ENCODE measurements at regions not wholly inside any gene's neighbourhood (a gene's known extent, or its start where the extent isn't known, plus 50 kb on each side); places are given as distances from the start of the nearest gene placed in this dataset.

DNA sequence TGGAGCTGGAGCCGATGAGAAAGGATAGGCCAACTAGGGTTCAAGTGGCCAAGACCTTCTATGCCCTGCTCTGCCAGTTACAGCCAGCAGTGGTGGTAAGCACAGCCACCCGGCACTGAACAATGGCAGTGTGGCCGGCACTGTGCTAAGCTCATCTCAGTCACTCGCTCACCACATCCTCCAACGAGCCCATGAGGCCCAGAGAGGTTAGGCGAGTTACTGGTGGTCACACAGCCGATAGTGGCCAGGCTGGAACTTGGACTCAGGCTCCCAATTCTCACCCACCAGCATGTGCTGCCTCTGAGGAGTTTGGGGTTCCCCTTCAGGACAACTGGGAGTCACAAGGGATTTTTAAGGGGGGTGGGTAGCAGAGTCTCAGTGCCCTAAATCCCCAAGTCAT, 66.4 kb downstream of the IGLL1 start:
- Histone ChIP-seq H4K20me1 (ENCODE audit: insufficient read depth) (no peaks in the 10 kb centered on the region), H2AFZ (ENCODE audit: low read depth, low read length, poor library complexity, severe bottlenecking) (no peak overlapping the region), H3K27ac (ENCODE audit: low read depth, low read length) (no peak overlapping the region), H3K4me3 (replicated peaks in 1 of 2; ENCODE audit: low read depth in 1 of 2, low read length in 2 of 2) (no peak overlapping the region), H3K9me3 (ENCODE audit: control insufficient read depth in 1 of 2, insufficient read depth in 1 of 2, low read depth in 1 of 2, low read length in 2 of 2) (no peaks in the 10 kb centered on the region), H3K4me2 (ENCODE audit: low read length) (no peak overlapping the region), H3K79me2 (ENCODE audit: insufficient read depth, low read length) (no peaks in the 10 kb centered on the region), H3K9ac (ENCODE audit: low read length) (no peak overlapping the region), H3K9me2 (ENCODE audit: insufficient read depth) (no peaks in the 10 kb centered on the region), H3K27me3 (ENCODE audit: insufficient read depth, low read length) (no peaks in the 10 kb centered on the region), H3K36me3 (ENCODE audit: control insufficient read depth in 1 of 2, insufficient read depth in 2 of 2, low read length in 2 of 2) (no peaks in the 10 kb centered on the region), H3K4me1 (ENCODE audit: control insufficient read depth in 1 of 2, insufficient read depth in 2 of 2, low read length in 2 of 2) (peaks cover 0 to 3% of the 10 kb centered on the region in 2 experiments; a peak in 2 of 4 replicates)
- ChIA-PET RAD21 (ENCODE audit: low non-redundant PET in 1 of 2, low total read pairs in 2 of 2, uncharacterized antibody in 2 of 2, unreplicated experiment in 2 of 2) (no interaction called here), POLR2A (no interaction called here), CTCF (no interaction called here)
- no peak for DNase-seq (ENCODE audit: low read depth, low spot score)
- ATAC-seq, result no peak
- BruUV-seq (replicated peaks), result no TSS peak
- TF ChIP-seq POLR2A (IDR thresholded peaks at IDR 0.05; ENCODE audit: borderline replicate concordance, extremely low read depth, insufficient read depth, insufficient read length), result no peak
- TF ChIP-seq EZH2phosphoT487 (IDR thresholded peaks at IDR 0.05; ENCODE audit: borderline replicate concordance), result no peak
- TF ChIP-seq SRF (IDR thresholded peaks at IDR 0.05; ENCODE audit: low read depth), result no peak
- no peak for TF ChIP-seq EZH2 (IDR thresholded peaks at IDR 0.05)
- TF ChIP-seq YY1 (IDR thresholded peaks at IDR 0.05; ENCODE audit: extremely low read depth, insufficient replicate concordance, low read depth, low read length), result no peak
- TF ChIP-seq, protein P1, sequence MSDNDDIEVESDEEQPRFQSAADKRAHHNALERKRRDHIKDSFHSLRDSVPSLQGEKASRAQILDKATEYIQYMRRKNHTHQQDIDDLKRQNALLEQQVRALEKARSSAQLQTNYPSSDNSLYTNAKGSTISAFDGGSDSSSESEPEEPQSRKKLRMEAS (IDR thresholded peaks at IDR 0.05), result no peak
- TF ChIP-seq FOSL1 (IDR thresholded peaks at IDR 0.05; ENCODE audit: low read depth), result no peak
- no peak for TF ChIP-seq CBX3 (IDR thresholded peaks at IDR 0.05; ENCODE audit: low read depth)
- TF ChIP-seq SIN3A (IDR thresholded peaks at IDR 0.05; ENCODE audit: low read depth), result no peak
- no peak for TF ChIP-seq TCF7L2 (IDR thresholded peaks at IDR 0.05; ENCODE audit: borderline replicate concordance, extremely low read depth, insufficient read depth, insufficient read length)
- TF ChIP-seq POLR2AphosphoS5 (IDR thresholded peaks at IDR 0.05; ENCODE audit: low read depth, low read length), result no peak
- no peak for TF ChIP-seq SP1 (IDR thresholded peaks at IDR 0.05; ENCODE audit: low read depth)
- no peak for TF ChIP-seq ZNF274 (IDR thresholded peaks at IDR 0.05; ENCODE audit: low read depth, low read length)
- no peak for TF ChIP-seq EGR1 (IDR thresholded peaks at IDR 0.05; ENCODE audit: low read depth)
- TF ChIP-seq, protein P2, sequence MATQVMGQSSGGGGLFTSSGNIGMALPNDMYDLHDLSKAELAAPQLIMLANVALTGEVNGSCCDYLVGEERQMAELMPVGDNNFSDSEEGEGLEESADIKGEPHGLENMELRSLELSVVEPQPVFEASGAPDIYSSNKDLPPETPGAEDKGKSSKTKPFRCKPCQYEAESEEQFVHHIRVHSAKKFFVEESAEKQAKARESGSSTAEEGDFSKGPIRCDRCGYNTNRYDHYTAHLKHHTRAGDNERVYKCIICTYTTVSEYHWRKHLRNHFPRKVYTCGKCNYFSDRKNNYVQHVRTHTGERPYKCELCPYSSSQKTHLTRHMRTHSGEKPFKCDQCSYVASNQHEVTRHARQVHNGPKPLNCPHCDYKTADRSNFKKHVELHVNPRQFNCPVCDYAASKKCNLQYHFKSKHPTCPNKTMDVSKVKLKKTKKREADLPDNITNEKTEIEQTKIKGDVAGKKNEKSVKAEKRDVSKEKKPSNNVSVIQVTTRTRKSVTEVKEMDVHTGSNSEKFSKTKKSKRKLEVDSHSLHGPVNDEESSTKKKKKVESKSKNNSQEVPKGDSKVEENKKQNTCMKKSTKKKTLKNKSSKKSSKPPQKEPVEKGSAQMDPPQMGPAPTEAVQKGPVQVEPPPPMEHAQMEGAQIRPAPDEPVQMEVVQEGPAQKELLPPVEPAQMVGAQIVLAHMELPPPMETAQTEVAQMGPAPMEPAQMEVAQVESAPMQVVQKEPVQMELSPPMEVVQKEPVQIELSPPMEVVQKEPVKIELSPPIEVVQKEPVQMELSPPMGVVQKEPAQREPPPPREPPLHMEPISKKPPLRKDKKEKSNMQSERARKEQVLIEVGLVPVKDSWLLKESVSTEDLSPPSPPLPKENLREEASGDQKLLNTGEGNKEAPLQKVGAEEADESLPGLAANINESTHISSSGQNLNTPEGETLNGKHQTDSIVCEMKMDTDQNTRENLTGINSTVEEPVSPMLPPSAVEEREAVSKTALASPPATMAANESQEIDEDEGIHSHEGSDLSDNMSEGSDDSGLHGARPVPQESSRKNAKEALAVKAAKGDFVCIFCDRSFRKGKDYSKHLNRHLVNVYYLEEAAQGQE (IDR thresholded peaks at IDR 0.05; ENCODE audit: low read depth), result no peak
- no peak for TF ChIP-seq CTCF (IDR thresholded peaks at IDR 0.05 in 2 of 3, conservative IDR thresholded peaks at IDR 0.05 in 1 of 3; ENCODE audit: borderline replicate concordance in 1 of 3, insufficient read depth in 1 of 3, low read depth in 2 of 3, low read length in 2 of 3)
- no peak for TF ChIP-seq ZFX (IDR thresholded peaks at IDR 0.05)
- no peak for TF ChIP-seq RAD21 (IDR thresholded peaks at IDR 0.05; ENCODE audit: low read depth)
- intact Hi-C loops (cut with micrococcal nuclease), result no loop called here
